Fibroblast of lung (primary cell): ENCODE measurements at regions not wholly inside any gene's neighbourhood (a gene's known extent, or its start where the extent isn't known, plus 50 kb on each side); places are given as distances from the start of the nearest gene placed in this dataset.

Experiments
- DNase-seq, 2 donors: peaks; one replicate each; pipeline versions ENCODE4 v3.0.0 to v3.0.0-alpha.2; 2010; ENCODE audit warnings: low read depth in 2 of 2
- H2AFZ ChIP-seq: 2 replicates; pipeline ENCODE4 v1.5.1; 2012; ENCODE audit warnings: low read length, control low read depth, inconsistent platforms
- H3K27ac ChIP-seq: 2 replicates; pipeline ENCODE4 v1.5.1; 2011; ENCODE audit warnings: low read length, control low read depth; ENCODE audit not compliant: insufficient read depth
- H3K27me3 ChIP-seq: 2 replicates; pipeline ENCODE4 v1.5.1; 2011; ENCODE audit warnings: mild to moderate bottlenecking, low read length; ENCODE audit not compliant: control insufficient read depth, insufficient read depth
- H3K36me3 ChIP-seq: 2 replicates; pipeline ENCODE4 v1.5.1; 2011; ENCODE audit warnings: low read length; ENCODE audit not compliant: control insufficient read depth, insufficient read depth
- H3K4me1 ChIP-seq: 2 replicates; pipeline ENCODE4 v1.5.1; 2011; ENCODE audit warnings: low read length; ENCODE audit not compliant: control insufficient read depth, insufficient read depth; ENCODE audit errors: extremely low read depth
- H3K4me2 ChIP-seq: 2 replicates; pipeline ENCODE4 v1.5.1; 2011; ENCODE audit warnings: low read length, control low read depth; ENCODE audit not compliant: insufficient read depth; ENCODE audit errors: extremely low read depth
- H3K4me3 ChIP-seq, 4 experiments: fragments of 200-600 bp in 1 of 4; sonication (generic) in 1 of 4; replicated peaks in 1 of 4; 2 replicates each; pipeline ENCODE4 v1.5.1; 2011 to 2016; ENCODE audit warnings: low read length in 4 of 4, low read depth in 3 of 4, mild to moderate bottlenecking in 3 of 4, control low read depth in 2 of 4, inconsistent platforms in 1 of 4, mixed read lengths in 1 of 4; ENCODE audit not compliant: insufficient read depth in 1 of 4; ENCODE audit errors: control extremely low read depth in 1 of 4
- H3K79me2 ChIP-seq: 2 replicates; pipeline ENCODE4 v1.5.1; 2012; ENCODE audit warnings: mild to moderate bottlenecking, low read length, inconsistent platforms; ENCODE audit not compliant: control insufficient read depth, insufficient read depth
- H3K9ac ChIP-seq: 2 replicates; pipeline ENCODE4 v1.5.1; 2011; ENCODE audit warnings: mild to moderate bottlenecking, low read length, control low read depth; ENCODE audit not compliant: insufficient read depth
- H3K9me3 ChIP-seq: 2 replicates; pipeline ENCODE4 v1.5.1; 2012; ENCODE audit warnings: low read depth, low read length; ENCODE audit not compliant: control insufficient read depth, insufficient read depth
- H4K20me1 ChIP-seq: 2 replicates; pipeline ENCODE4 v1.5.1; 2011; ENCODE audit warnings: low read length; ENCODE audit not compliant: control insufficient read depth, insufficient read depth; ENCODE audit errors: extremely low read depth
- EZH2 ChIP-seq: IDR thresholded peaks from 2 replicates; pipeline ENCODE4 v1.5.1; 2012; ENCODE audit warnings: low read length, control low read depth, mild to moderate bottlenecking; ENCODE audit errors: missing control alignments
- TF ChIP-seq, protein P1 (sequence below), 2 donors: IDR thresholded peaks in 1 of 2; conservative IDR thresholded peaks in 1 of 2; 1 replicate in 1 of 2; 2 replicates in 1 of 2; pipeline ENCODE4 v1.5.1; 2011 to 2012; ENCODE audit warnings: low read length in 2 of 2, control low read depth in 1 of 2, inconsistent platforms in 1 of 2, low read depth in 1 of 2, mild to moderate bottlenecking in 1 of 2

DNA sequence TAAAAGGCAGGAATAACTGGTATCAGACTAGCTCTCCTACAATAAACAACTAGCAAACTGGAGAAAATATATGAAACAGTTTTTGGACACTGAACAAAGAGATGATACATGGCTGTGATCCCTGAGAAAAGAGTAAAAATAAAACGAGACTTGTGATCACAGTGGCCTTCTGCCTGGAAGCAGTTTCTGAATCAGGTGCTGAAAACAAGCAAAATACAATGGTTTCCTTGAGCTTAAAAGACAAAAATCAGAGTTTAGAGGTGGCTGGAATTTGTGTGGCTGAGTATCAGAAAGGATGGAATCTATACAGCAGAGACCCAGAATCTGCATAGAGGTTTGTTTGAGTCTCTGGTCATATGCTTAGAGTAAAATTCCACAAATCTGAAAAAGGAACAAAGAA, 242.5 kb upstream of the SOX9 start:
- no peaks in the 10 kb centered on the region for H3K79me2 ChIP-seq
- H2AFZ ChIP-seq, result no peak overlapping the region
- H4K20me1 ChIP-seq, result no peaks in the 10 kb centered on the region
- no peak overlapping the region for H3K4me3 ChIP-seq
- H3K9ac ChIP-seq, result no peak overlapping the region
- no peaks in the 10 kb centered on the region for H3K4me1 ChIP-seq
- TF ChIP-seq, protein P1, sequence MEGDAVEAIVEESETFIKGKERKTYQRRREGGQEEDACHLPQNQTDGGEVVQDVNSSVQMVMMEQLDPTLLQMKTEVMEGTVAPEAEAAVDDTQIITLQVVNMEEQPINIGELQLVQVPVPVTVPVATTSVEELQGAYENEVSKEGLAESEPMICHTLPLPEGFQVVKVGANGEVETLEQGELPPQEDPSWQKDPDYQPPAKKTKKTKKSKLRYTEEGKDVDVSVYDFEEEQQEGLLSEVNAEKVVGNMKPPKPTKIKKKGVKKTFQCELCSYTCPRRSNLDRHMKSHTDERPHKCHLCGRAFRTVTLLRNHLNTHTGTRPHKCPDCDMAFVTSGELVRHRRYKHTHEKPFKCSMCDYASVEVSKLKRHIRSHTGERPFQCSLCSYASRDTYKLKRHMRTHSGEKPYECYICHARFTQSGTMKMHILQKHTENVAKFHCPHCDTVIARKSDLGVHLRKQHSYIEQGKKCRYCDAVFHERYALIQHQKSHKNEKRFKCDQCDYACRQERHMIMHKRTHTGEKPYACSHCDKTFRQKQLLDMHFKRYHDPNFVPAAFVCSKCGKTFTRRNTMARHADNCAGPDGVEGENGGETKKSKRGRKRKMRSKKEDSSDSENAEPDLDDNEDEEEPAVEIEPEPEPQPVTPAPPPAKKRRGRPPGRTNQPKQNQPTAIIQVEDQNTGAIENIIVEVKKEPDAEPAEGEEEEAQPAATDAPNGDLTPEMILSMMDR (conservative IDR thresholded peaks at IDR 0.05 in 1 of 2, IDR thresholded peaks at IDR 0.05 in 1 of 2; ENCODE audit: low read depth in 1 of 2, low read length in 2 of 2), result no peak
- TF ChIP-seq EZH2, result no peak
- no peaks in the 10 kb centered on the region for H3K27me3 ChIP-seq
- no peaks in the 10 kb centered on the region for H3K36me3 ChIP-seq
- no peak overlapping the region for H3K4me2 ChIP-seq
- H3K27ac ChIP-seq, result no peak overlapping the region
- no peaks in the 10 kb centered on the region for H3K9me3 ChIP-seq
- DNase-seq, result no peak

DNA sequence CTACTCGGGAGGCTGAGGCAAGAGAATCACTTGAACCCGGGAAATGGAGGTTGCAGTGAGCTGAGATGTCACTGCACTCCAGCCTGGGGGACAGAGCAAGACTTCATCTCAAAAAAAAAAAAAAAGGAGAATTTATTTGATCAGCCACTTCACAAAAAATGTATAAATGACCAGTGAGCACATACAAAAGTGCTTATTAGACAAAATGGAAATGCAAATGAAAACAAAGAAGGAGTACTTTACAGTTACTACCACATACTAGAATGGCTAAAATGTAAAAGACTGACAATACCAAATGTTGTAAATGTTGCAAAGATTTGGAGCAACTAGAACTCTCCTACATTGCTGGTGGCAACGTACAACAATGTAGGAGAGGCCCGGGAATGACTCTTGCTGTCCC, 241.8 kb upstream of the SOX9 start:
- H3K4me3 ChIP-seq, result no peak overlapping the region
- no peaks in the 10 kb centered on the region for H3K27me3 ChIP-seq
- no peaks in the 10 kb centered on the region for H4K20me1 ChIP-seq
- H3K4me2 ChIP-seq, result no peak overlapping the region
- H3K9ac ChIP-seq, result no peak overlapping the region
- H3K4me1 ChIP-seq, result no peaks in the 10 kb centered on the region
- no peaks in the 10 kb centered on the region for H3K9me3 ChIP-seq
- DNase-seq, result no peak
- TF ChIP-seq, protein P1 (conservative IDR thresholded peaks at IDR 0.05 in 1 of 2, IDR thresholded peaks at IDR 0.05 in 1 of 2; ENCODE audit: low read depth in 1 of 2, low read length in 2 of 2), result no peak
- no peak for TF ChIP-seq EZH2
- no peak overlapping the region for H2AFZ ChIP-seq
- H3K27ac ChIP-seq, result no peak overlapping the region
- no peaks in the 10 kb centered on the region for H3K79me2 ChIP-seq
- H3K36me3 ChIP-seq, result no peaks in the 10 kb centered on the region

DNA sequence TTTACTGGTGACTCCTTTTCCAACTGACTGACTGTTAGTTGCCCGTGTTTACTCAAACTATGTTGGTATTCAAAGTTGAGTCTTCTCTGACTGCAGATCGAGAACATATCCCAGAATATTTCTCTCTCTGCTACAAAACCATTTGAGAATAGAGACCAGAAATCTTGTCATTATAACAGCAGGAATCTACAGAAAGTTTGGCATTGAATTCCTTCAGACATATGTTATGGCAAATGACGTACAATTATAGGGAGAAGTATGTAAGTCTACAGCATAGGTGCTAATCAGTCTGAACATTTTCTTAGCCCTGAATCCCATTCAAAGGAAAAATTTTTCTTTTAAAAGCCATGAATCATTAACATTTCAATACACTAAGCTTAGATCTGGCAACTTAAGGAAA, 239.8 kb upstream of the SOX9 start:
- Histone ChIP-seq H2AFZ (no peak overlapping the region), H3K4me2 (no peak overlapping the region), H3K79me2 (no peaks in the 10 kb centered on the region), H3K27ac (no peak overlapping the region), H3K9ac (no peak overlapping the region), H3K9me3 (no peaks in the 10 kb centered on the region), H3K4me1 (no peaks in the 10 kb centered on the region), H3K27me3 (no peaks in the 10 kb centered on the region), H4K20me1 (no peaks in the 10 kb centered on the region), H3K4me3 (no peak overlapping the region), H3K36me3 (no peaks in the 10 kb centered on the region)
- no peak for DNase-seq
- no peak for TF ChIP-seq EZH2
- TF ChIP-seq, protein P1 (conservative IDR thresholded peaks at IDR 0.05 in 1 of 2, IDR thresholded peaks at IDR 0.05 in 1 of 2; ENCODE audit: low read depth in 1 of 2, low read length in 2 of 2), result no peak
